ENCODE measurements at regions not wholly inside any gene's neighbourhood (a gene's known extent, or its start where the extent isn't known, plus 50 kb on each side); places are given as distances from the start of the nearest gene placed in this dataset.

GRCh38 chr9:135416664-135417290 lies 62.8 kb upstream of the PPP1R26 start:
- H3K4me3 ChIP-seq (ENCODE audit: low read depth, low read length) = no peak overlapping the region
- TF ChIP-seq CTCF (IDR thresholded peaks at IDR 0.05; ENCODE audit: insufficient read depth, low read depth, low read length) = peak; percentile 8
- DNase-seq (ENCODE audit: low read depth) = no peak

- no peak for DNase-seq (ENCODE audit: low read depth)
- TF ChIP-seq CTCF (IDR thresholded peaks at IDR 0.05; ENCODE audit: insufficient read depth, low read depth, low read length) = no peak
- H3K4me3 ChIP-seq (ENCODE audit: low read depth, low read length) = no peak overlapping the region
These were observed 61.4 kb upstream of the PPP1R26 start for GRCh38 chr9:135418161-135418560.

- H3K4me3 ChIP-seq (ENCODE audit: low read depth, low read length) = no peak overlapping the region
- TF ChIP-seq CTCF (IDR thresholded peaks at IDR 0.05; ENCODE audit: insufficient read depth, low read depth, low read length) = no peak
- no peak for DNase-seq (ENCODE audit: low read depth)
These were observed 60.5 kb upstream of the PPP1R26 start for GRCh38 chr9:135419106-135419505.

- H3K4me3 ChIP-seq (ENCODE audit: low read depth, low read length) = no peak overlapping the region
- no peak for TF ChIP-seq CTCF (IDR thresholded peaks at IDR 0.05; ENCODE audit: insufficient read depth, low read depth, low read length)
- DNase-seq (ENCODE audit: low read depth) = no peak
These were observed 57.1 kb upstream of the PPP1R26 start for GRCh38 chr9:135422341-135422944.

GRCh38 chr9:135423725-135424124 lies 55.9 kb upstream of the PPP1R26 start:
- no peak for DNase-seq (ENCODE audit: low read depth)
- no peak for TF ChIP-seq CTCF (IDR thresholded peaks at IDR 0.05; ENCODE audit: insufficient read depth, low read depth, low read length)

More at GRCh38 chr9:135423725-135424124, 55.9 kb upstream of the PPP1R26 start:
- no peak overlapping the region for H3K4me3 ChIP-seq (ENCODE audit: low read depth, low read length)
